Activated CD4-positive, CD25-positive, alpha-beta regulatory T cell treated with anti-CD3 and anti-CD28 coated beads, Interleukin-2, amount 50 U/mL, for 72 hours (primary cell): ENCODE measurements at regions not wholly inside any gene's neighbourhood (a gene's known extent, or its start where the extent isn't known, plus 50 kb on each side); places are given as distances from the start of the nearest gene placed in this dataset.

ENCODE experiments used
- DNase-seq: peaks from one replicate; pipeline ENCODE4 v3.0.0; 2021

DNA sequence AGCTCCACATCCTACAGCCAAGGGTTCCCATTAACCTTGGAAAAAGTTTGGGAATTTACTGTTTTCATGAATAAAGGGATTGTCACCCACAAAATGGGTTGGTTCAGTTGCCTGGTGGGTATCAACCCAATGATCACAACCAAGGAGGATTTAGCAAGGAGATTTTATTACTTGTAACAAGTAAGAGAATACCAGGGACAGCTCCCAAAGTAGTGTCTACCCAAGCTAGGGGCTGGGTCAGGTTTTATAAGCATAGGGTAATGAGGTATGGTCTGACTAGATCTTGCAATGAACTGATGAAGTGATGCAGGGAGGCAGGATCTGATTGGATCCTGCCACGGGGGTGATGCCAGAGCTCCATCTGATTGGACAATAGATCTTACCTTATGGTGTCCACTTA, 681.8 kb downstream of the SLC4A3 start:
- no peak for DNase-seq

- no peak for DNase-seq
These were observed 683.0 kb downstream of the SLC4A3 start for GRCh38 chr2:220310451-220310861.

GRCh38 chr2:220315098-220315823, 687.8 kb downstream of the SLC4A3 start:
- DNase-seq = no peak

GRCh38 chr2:220318037-220318436, 690.6 kb downstream of the SLC4A3 start:
- DNase-seq = no peak

GRCh38 chr2:220318508-220318907, 691.1 kb downstream of the SLC4A3 start:
- DNase-seq = no peak

- DNase-seq = no peak
These were observed 692.9 kb downstream of the SLC4A3 start for GRCh38 chr2:220320326-220320725.

DNA sequence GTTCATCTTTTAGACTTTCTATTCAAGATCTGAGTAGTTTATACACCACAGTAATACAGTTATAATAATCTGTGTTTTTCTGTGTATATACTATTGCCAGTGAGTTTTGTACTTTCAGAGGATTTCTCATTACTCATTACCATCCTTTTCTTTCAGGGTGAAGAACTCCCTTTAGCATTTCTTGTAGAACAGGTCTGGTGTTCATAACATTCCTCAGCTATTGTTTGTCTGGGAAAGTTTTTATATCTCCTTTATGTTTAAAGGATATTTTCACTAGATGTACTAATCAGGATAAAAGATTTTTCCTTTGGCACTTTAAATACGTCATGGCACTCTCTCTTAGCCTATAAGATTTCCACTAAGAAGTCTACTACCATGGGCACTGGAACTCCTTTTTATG, 705.5 kb downstream of the SLC4A3 start:
- DNase-seq = no peak

DNA sequence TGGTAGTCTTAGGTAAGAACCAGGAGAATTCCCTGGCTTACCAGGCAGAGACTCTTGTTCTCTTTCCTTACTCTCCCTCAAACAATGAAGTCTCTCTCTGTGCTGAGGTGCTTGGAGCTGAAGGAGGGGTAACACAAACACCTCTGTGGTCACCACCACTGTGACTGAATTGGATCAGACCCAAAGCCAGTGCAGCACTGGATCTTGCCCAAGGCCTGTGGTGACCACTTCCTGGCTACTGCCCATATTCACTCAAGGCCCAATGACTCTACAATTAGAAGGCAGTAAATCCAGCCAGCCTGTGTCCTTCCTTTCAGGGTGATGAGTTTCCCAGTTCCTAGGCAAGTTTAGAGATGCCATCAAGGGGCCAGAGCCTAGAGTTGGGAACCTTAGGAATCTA, 706.8 kb downstream of the SLC4A3 start:
- no peak for DNase-seq

- no peak for DNase-seq
These were observed 707.6 kb downstream of the SLC4A3 start for GRCh38 chr2:220334871-220335590.

DNA sequence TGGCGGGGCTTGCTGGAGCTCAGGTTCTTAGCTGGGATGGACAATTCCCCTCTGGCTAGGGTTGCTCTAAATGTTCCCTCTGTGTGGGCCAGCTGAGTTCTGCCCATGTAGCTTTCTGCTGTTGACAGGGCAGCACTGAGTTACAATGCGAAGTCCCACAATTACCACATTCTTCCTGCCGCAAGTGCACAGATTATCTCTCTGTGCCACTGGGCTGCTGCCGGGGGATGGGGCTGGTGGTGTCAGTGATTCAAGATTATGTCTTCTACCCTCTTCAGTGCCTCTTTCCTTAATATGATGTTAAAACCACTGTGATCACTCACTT, 708.1 kb downstream of the SLC4A3 start:
- no peak for DNase-seq

DNA sequence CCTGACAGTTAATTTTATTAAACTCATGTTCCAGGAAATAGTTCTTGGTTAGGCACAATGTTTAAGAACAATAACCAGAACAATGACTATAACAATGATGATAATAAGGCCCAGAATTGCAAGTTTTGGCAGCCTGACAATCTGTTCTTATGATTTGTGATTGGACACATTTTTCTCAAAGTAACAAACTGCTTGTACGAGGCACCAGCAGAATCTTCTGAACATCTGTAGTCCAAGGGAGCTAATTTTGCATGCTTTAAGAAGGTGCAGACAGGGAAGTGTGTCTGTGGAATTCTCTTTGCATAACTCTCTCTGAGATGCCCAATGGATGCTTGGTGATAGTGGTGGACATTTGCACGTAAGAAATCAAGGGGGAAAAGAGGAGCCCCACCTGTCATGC, 709.3 kb downstream of the SLC4A3 start:
- DNase-seq = no peak

- DNase-seq = no peak
These were observed 710.4 kb downstream of the SLC4A3 start for GRCh38 chr2:220337611-220338440.

- DNase-seq = no peak
These were observed 713.6 kb downstream of the SLC4A3 start for GRCh38 chr2:220341014-220341413.

GRCh38 chr2:220346919-220347318, 719.5 kb downstream of the SLC4A3 start:
- DNase-seq = no peak

DNA sequence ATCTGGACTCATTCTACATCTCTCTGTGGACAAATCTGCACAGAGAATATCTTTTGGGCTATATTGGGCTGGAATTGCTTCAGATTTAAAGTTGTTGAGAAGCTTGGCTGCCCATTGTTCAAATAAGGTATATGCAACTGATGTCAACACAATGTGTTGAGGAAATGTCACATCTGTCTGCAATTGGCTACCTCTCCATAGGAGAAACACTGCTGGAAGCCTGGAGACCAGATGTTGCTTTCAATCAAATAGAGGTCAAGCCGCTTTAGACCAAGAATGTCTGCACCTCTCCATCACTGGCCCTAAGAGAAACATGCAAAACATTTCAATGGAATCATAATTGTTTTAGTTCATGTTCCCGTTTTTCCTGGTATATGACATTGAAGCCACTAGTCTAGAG, 720.2 kb downstream of the SLC4A3 start:
- DNase-seq = no peak

GRCh38 chr2:220348206-220348605, 720.8 kb downstream of the SLC4A3 start:
- DNase-seq = no peak

DNA sequence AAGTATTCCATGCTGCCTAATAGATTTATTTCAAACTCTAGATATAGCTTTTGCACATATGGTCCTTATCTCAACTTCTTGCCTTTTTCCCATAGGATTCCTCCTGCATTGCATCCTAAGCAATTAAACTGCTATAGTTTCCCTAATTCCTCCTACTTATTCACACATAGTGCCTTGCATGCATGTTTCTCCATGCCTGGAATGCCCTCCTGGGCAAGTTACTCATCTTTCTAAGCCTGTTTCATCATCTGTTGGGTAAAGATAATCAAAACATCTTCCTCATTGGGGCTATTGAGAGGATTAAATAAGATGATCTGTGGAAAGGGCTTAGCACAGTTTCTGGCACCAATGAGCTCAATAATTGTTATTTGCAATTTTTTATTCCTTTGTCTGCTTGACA, 726.5 kb downstream of the SLC4A3 start:
- DNase-seq = no peak

DNA sequence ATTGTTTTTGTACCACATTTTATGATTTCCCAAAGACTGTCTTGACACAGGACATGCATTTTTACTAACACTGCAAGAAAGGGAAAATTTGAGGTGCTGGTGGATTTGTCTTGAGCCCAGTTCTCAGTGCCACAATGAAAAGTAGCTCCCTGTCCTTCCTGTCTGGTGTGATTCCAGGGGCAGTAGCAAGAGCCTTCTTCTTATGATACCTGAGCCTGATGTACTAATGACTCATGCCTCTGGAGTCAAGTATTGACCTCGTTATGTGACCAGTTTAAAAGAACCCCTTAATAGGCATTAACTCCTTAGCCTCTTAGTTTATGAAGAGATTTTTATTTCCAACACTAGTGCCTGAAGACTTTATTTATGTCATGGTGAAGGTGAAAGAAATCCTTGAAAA, 728.6 kb downstream of the SLC4A3 start:
- DNase-seq = no peak

DNA sequence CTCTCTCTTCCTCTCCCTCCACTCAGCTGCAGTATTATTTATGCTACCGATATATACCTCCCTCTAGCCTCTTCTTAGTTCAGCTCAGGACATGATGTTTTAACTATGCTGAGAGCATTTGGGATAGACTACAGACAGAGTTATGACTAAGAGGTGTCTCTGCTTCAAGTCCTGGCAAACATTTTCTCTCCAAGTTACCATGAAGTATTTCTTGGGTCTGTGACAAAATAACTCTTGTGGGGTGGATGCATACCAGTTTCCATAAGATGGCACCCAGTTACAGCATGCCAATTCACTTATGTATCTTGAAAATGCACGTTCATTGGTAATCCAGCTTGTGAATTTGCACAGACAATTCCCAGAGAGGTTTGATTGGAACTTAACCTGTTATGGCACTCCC, 737.6 kb downstream of the SLC4A3 start:
- no peak for DNase-seq

DNA sequence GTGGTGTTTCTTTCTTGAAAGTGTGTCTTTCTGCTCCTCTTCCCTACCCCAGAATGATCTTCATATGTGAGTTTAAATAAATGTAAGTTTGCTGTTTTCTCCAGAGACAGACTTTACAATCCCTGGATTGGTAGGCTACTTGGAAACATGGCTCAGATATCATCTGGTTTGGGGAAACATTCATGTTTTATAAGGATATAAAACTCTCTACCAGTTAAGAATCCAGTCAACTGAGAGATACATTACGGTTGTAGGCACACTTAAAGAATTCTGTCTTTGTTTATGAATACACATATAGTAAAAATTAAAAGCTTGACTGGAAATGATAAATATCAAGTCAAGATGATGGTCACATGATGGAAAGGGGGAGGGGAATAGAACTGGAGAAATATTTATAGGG, 739.3 kb downstream of the SLC4A3 start:
- DNase-seq = no peak

DNA sequence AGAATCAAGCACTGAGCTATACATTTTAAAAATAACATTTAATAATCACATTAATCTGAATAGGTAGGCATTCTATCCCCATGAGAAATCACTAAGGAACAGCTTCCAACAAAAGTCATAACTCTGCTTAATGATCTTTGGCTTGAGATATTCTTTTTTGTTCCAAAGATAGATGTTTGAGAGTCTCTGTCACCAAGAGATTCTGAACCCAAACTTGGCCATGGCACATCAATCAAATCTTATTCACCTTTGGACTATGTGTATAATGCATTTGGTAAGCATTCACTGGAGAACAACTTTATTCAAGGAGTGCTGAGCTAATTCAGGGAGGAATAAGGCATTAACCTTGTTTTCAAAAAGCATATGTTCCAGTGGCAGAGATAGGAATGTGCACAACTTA, 743.3 kb downstream of the SLC4A3 start:
- DNase-seq = no peak

- DNase-seq = no peak
These were observed 743.8 kb downstream of the SLC4A3 start for GRCh38 chr2:220371211-220371610.

- no peak for DNase-seq
These were observed 746.4 kb downstream of the SLC4A3 start for GRCh38 chr2:220373878-220374277.

DNA sequence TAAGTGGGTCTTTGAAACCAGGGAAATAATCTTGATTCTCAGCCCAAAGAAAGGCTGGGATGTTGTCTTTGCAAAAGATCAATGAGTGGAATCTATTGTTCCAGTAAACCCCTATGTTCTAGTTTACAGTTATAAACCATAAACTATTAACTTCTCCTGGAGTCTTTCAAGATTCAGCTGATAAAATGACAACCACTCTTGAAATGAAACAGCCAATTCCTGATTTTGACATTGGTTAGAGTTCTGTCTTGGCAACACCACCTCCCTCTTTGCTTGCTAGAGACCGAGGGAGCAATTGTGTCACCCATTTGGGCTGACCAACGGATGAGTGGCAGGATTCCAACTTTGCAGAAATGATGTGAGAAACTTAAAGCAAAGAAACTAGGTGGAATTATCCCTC, 746.9 kb downstream of the SLC4A3 start:
- DNase-seq = no peak
